Left ventricle myocardium inferior (tissue), 1 donor: ENCODE measurements at regions not wholly inside any gene's neighbourhood (a gene's known extent, or its start where the extent isn't known, plus 50 kb on each side); places are given as distances from the start of the nearest gene placed in this dataset.

ENCODE experiments used
- DNase-seq: peaks from one replicate; pipeline ENCODE4 v3.0.0-alpha.2; 2020
- H3K27ac ChIP-seq: fragments of 200-600 bp; replicated peaks from 2 replicates; pipeline ENCODE4 v1.8.0; 2021
- H3K27me3 ChIP-seq: fragments of 200-600 bp; 2 replicates; pipeline ENCODE4 v1.8.0; 2021; ENCODE audit warnings: low read depth
- H3K36me3 ChIP-seq: fragments of 200-600 bp; 2 replicates; pipeline ENCODE4 v1.8.0; 2021
- H3K4me1 ChIP-seq: fragments of 200-600 bp; 2 replicates; pipeline ENCODE4 v1.8.0; 2021
- H3K4me3 ChIP-seq: fragments of 200-600 bp; 2 replicates; pipeline ENCODE4 v1.8.0; 2021; ENCODE audit warnings: mild to moderate bottlenecking, moderate library complexity
- H3K9me3 ChIP-seq: fragments of 200-600 bp; replicated peaks from 2 replicates; pipeline ENCODE4 v1.8.0; 2021
- intact Hi-C: fragments of 100-400 bp; cut with micrococcal nuclease; formaldehyde crosslinking; loops from one replicate; pipeline ENCODE4 v1.11.0; 2022
- TF ChIP-seq, protein P1 (sequence below): fragments of 200-600 bp; IDR thresholded peaks from 2 replicates; pipeline ENCODE4 v1.8.0; 2021; ENCODE audit warnings: antibody characterized with exemption, mild to moderate bottlenecking, borderline replicate concordance
- donor health status: DM: no; HTN: yes; CAD: no; lungs with severe emphysema.

DNA sequence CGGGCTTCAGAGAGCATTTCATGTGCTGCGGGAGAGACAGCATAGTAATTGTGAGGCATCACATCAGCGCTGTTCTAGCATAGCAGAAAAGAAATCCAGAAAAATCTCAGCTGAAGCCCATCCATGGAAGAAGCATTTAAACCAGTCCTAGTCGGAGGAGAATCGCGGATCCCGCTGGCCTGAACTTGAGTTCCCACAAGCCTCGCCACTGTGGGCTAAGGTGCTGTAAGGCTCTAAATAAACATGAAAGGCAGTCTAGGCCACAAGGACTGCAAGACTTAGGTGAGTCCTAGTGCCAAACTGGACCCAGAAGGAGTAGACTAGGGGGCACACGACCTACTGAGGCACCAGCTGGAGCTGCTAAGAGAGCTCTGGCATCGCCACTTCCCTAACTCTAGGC, 1225.3 kb upstream of the CHAC2 start:
- DNase-seq: no peak
- no peaks in the 10 kb centered on the region for H3K36me3 ChIP-seq
- H3K4me3 ChIP-seq: no peak overlapping the region
- H3K27me3 ChIP-seq: no peaks in the 10 kb centered on the region
- peaks cover 15% of the 10 kb centered on the region for H3K9me3 ChIP-seq
- intact Hi-C loops: no loop called here
- no peak overlapping the region for H3K27ac ChIP-seq
- no peaks in the 10 kb centered on the region for H3K4me1 ChIP-seq
- TF ChIP-seq, protein P1, sequence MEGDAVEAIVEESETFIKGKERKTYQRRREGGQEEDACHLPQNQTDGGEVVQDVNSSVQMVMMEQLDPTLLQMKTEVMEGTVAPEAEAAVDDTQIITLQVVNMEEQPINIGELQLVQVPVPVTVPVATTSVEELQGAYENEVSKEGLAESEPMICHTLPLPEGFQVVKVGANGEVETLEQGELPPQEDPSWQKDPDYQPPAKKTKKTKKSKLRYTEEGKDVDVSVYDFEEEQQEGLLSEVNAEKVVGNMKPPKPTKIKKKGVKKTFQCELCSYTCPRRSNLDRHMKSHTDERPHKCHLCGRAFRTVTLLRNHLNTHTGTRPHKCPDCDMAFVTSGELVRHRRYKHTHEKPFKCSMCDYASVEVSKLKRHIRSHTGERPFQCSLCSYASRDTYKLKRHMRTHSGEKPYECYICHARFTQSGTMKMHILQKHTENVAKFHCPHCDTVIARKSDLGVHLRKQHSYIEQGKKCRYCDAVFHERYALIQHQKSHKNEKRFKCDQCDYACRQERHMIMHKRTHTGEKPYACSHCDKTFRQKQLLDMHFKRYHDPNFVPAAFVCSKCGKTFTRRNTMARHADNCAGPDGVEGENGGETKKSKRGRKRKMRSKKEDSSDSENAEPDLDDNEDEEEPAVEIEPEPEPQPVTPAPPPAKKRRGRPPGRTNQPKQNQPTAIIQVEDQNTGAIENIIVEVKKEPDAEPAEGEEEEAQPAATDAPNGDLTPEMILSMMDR: no peak

DNA sequence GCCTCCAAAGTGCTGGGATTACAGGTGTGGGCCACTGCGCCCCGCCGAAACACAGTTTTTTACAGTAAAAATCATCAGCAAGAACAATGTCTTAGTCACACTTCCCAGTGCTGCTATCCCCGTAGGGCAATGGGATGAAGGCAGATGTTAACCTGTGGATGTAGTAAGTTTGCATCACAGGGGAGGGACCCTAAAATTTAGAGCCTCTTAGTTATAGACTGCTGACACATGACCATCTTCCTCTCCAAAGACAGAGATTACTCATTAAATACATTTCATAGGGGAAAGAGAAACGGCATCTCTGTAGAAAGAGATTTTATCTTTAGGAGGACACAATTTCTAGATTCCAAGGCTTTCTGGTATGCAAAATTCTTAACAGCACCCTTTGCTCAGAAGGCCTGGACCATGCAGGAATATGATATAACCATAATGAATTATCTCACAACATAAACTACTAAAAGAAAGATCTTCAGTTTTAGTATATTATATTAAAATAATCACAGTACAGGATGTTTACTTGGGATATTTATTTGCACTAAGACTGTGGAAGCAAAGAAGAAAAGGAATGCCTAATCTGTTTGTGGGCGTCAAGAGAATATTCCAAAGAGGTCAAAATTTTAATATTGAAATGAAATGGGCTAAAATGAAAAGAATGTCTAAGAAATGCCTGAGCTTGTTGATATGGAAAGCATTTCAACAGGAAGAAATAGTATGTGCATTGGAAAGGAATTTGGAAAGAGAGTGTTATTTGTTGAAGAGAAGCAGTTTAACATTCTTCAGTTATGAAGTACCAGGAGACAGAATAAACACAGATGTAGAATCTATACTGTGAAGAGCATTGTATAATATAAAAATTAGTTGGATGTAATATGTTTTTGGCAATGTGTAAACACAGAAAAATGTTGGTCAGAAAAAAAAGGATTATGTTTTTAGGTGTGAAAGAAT, 1228.3 kb upstream of the CHAC2 start:
- Histone ChIP-seq H3K4me3 (no peak overlapping the region), H3K36me3 (no peaks in the 10 kb centered on the region), H3K4me1 (no peaks in the 10 kb centered on the region), H3K27me3 (no peaks in the 10 kb centered on the region), H3K27ac (no peak overlapping the region), H3K9me3 (peaks cover 3% of the 10 kb centered on the region)
- TF ChIP-seq, protein P1: no peak
- intact Hi-C loops: no loop called here
- DNase-seq: no peak

DNA sequence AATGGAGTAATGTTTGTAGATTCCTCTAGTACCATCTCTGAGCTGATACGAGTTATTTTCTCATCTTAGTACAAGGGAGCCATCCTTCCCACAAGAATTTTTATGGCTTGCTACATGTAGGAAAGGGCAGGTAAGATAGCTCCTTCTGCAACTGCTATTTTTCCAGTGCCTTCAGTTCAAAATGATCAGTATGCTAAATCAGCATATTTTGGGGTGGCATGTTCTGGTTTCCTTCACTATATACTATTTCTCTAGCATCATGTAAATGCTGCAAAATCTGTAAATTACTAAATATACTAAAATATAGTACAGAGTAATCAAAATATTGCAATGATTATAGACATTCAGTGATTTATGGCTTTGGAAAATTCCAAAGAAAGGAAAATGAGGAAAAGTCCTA, 1230.0 kb upstream of the CHAC2 start:
- H3K4me1 ChIP-seq: no peaks in the 10 kb centered on the region
- H3K4me3 ChIP-seq: no peak overlapping the region
- H3K27ac ChIP-seq: no peak overlapping the region
- H3K27me3 ChIP-seq: no peaks in the 10 kb centered on the region
- DNase-seq: no peak
- intact Hi-C loops: no loop called here
- TF ChIP-seq, protein P1: no peak
- H3K36me3 ChIP-seq: no peaks in the 10 kb centered on the region
- H3K9me3 ChIP-seq: no peaks in the 10 kb centered on the region

DNA sequence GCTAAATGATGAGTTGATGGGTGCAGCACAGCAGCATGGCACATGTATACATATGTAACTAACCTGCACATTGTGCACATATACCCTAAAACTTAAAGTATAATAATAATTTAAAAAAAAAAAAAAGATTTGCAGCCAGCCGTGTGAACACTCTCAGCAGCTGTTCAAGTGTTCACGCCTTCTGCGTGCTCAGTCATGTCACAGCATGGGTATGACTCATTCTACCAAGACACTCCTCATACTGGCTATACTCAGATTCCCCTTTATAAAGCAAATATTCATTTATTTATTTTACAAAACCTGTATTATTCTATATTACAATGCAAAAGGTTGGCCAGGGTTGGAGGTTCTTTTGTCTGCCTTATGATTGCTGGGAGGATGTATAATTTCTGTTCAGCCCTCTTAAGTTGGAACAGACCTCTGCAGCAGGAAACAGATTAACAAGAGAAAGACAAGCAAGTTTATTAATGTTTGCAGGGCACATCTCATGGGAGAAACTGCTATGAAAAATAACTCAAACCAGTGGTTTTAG, 1230.6 kb upstream of the CHAC2 start:
- Histone ChIP-seq H3K27me3 (no peaks in the 10 kb centered on the region), H3K9me3 (no peaks in the 10 kb centered on the region), H3K27ac (no peak overlapping the region), H3K36me3 (no peaks in the 10 kb centered on the region), H3K4me1 (no peaks in the 10 kb centered on the region), H3K4me3 (no peak overlapping the region)
- intact Hi-C loops: no loop called here
- TF ChIP-seq, protein P1: no peak
- DNase-seq: no peak

DNA sequence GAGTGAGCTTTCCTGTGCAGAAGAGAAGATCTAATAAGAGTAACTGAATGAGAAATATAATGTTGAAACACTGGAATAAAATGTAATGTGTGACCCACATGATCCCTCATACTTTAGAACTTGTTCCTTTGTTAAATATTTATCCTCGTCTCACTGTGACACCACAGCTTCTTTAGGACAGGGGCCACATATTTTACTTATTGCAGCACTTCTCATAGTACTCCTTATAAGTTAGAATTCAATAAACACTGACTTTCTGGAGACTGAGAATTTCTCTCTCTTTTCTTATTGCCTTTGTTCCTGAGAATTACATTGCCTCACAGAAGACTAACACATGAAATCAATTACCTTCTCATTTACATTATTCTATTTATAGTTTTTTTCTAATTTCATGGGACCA, 1234.6 kb upstream of the CHAC2 start:
- H3K4me1 ChIP-seq: no peaks in the 10 kb centered on the region
- TF ChIP-seq, protein P1: no peak
- H3K27ac ChIP-seq: no peak overlapping the region
- no peak for DNase-seq
- intact Hi-C loops: no loop called here
- no peaks in the 10 kb centered on the region for H3K27me3 ChIP-seq
- no peaks in the 10 kb centered on the region for H3K9me3 ChIP-seq
- H3K36me3 ChIP-seq: no peaks in the 10 kb centered on the region
- H3K4me3 ChIP-seq: no peak overlapping the region
